ENCODE measurements at regions not wholly inside any gene's neighbourhood (a gene's known extent, or its start where the extent isn't known, plus 50 kb on each side); places are given as distances from the start of the nearest gene placed in this dataset.

- ChIA-PET POLR2A (ENCODE audit: unreplicated experiment) (no interaction called here), CTCF (no interaction called here)
- Histone ChIP-seq H3K18ac (ENCODE audit: low read depth, low read length) (no peak overlapping the region), H2AFZ (replicated peaks; ENCODE audit: low read length, poor library complexity) (no peak overlapping the region), H3K56ac (ENCODE audit: extremely low read depth, insufficient read depth, low read length) (no peak overlapping the region), H2BK5ac (ENCODE audit: low read depth, low read length, poor library complexity, severe bottlenecking) (no peak overlapping the region), H4K5ac (ENCODE audit: low read depth, low read length) (no peak overlapping the region), H4K91ac (ENCODE audit: insufficient read depth, low read depth, low read length) (no peak overlapping the region), H2BK20ac (ENCODE audit: low read depth, low read length) (no peak overlapping the region), H2AK5ac (ENCODE audit: low read depth, low read length) (no peak overlapping the region), H3K36me3 (ENCODE audit: control insufficient read depth, insufficient read depth, low read length) (no peaks in the 10 kb centered on the region), H3K79me1 (ENCODE audit: low read depth in 1 of 2, low read length in 2 of 2) (no peaks in the 10 kb centered on the region), H3K4me2 (ENCODE audit: low read depth, low read length) (no peak overlapping the region), H3K4ac (ENCODE audit: low read depth, low read length) (no peak overlapping the region), H3K14ac (replicated peaks; ENCODE audit: low read depth, low read length) (no peak overlapping the region), H3K4me1 (ENCODE audit: control insufficient read depth, insufficient read depth, low read length) (no peaks in the 10 kb centered on the region), H3K9me1 (ENCODE audit: insufficient read depth, low read length) (no peaks in the 10 kb centered on the region), H3K27me3 (ENCODE audit: control insufficient read depth, insufficient read depth, low read length) (no peaks in the 10 kb centered on the region; the same call in 1 of the 2 replicates), H4K8ac (ENCODE audit: low read depth in 2 of 2, low read length in 2 of 2) (no peak overlapping the region), H3K4me3 (ENCODE audit: insufficient read depth, low read depth, low read length) (no peak overlapping the region), H3K23ac (ENCODE audit: low read depth, low read length) (no peak overlapping the region), H3K9ac (ENCODE audit: low read depth, low read length) (no peak overlapping the region), H2AK9ac (replicated peaks; ENCODE audit: low read depth, low read length, poor library complexity) (no peak overlapping the region), H2BK120ac (ENCODE audit: low read depth, low read length) (no peak overlapping the region), H3K9me3 (ENCODE audit: control insufficient read depth, insufficient read depth, low read length) (peaks cover 15% of the 10 kb centered on the region), H3K27ac (ENCODE audit: insufficient read depth, low read length) (no peak overlapping the region), H2BK15ac (ENCODE audit: low read depth, low read length) (no peak overlapping the region), H4K20me1 (ENCODE audit: insufficient read depth, low read length) (no peaks in the 10 kb centered on the region)
- ATAC-seq (ENCODE audit: low read depth) = no peak
- no TSS peak for BruUV-seq (replicated peaks)
- in situ Hi-C loops (cut with MboI; ENCODE audit: low sequenced_read_pairs) (no loop called here), intact Hi-C loops (cut with micrococcal nuclease) (no loop called here), dilution Hi-C loops (cut with HindIII; ENCODE audit: low sequenced_read_pairs, unreplicated experiment) (no loop called here)
- DNase-seq = no peak
- no peak for TF ChIP-seq USF2 (IDR thresholded peaks at IDR 0.05; ENCODE audit: low read depth, low read length)
- no peak for TF ChIP-seq NFE2L2 (IDR thresholded peaks at IDR 0.05; ENCODE audit: low read depth, low read length)
- TF ChIP-seq POLR2A (IDR thresholded peaks at IDR 0.05; ENCODE audit: low read depth, low read length) = no peak
- no CpG with 5 or more reads among the region's 3 CpGs for WGBS, 2 experiments (ENCODE audit: extremely low coverage in 2 of 2, insufficient read length in 1 of 2)
Measured at GRCh38 chr17:5809580-5810188, 225.4 kb upstream of the NLRP1 start.
